ENCODE measurements at regions not wholly inside any gene's neighbourhood (a gene's known extent, or its start where the extent isn't known, plus 50 kb on each side); places are given as distances from the start of the nearest gene placed in this dataset.

DNA sequence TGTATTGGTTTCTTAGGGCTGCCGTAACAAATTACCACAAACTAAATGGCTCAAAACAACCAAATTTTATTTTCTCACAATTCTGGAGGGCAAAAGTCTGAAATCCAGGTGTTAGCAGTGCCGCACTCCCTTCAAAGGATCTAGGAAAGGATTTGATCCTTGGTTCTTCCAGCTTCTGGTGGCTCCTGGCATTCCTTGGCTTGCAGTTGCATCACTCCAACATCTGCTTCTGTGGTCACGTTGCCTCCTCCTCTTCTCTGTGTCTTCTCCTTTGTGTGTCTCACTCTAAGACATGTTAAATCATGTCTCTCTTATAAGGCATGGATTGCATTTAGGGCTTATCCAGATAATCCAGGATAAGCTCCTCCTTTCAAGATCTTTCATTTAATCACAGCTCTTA lies 262.2 kb downstream of the MEX3B start:
- TF ChIP-seq POLR2AphosphoS5 (IDR thresholded peaks at IDR 0.05) (no peak), POLR2A (IDR thresholded peaks at IDR 0.05) (no peak)
- TF ChIP-seq, protein P1, sequence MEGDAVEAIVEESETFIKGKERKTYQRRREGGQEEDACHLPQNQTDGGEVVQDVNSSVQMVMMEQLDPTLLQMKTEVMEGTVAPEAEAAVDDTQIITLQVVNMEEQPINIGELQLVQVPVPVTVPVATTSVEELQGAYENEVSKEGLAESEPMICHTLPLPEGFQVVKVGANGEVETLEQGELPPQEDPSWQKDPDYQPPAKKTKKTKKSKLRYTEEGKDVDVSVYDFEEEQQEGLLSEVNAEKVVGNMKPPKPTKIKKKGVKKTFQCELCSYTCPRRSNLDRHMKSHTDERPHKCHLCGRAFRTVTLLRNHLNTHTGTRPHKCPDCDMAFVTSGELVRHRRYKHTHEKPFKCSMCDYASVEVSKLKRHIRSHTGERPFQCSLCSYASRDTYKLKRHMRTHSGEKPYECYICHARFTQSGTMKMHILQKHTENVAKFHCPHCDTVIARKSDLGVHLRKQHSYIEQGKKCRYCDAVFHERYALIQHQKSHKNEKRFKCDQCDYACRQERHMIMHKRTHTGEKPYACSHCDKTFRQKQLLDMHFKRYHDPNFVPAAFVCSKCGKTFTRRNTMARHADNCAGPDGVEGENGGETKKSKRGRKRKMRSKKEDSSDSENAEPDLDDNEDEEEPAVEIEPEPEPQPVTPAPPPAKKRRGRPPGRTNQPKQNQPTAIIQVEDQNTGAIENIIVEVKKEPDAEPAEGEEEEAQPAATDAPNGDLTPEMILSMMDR (IDR thresholded peaks at IDR 0.05), result no peak

Data from breast epithelium (tissue), 3 donors.